Endothelial cell of umbilical vein (primary cell): ENCODE measurements at regions not wholly inside any gene's neighbourhood (a gene's known extent, or its start where the extent isn't known, plus 50 kb on each side); places are given as distances from the start of the nearest gene placed in this dataset.

Experiments
- BruUV-seq: library from RNA; stranded (reverse); fragments of 400-500 nt; replicated peaks from 2 replicates; lab custom pipeline; 2021; lab: Mats Ljungman, UMichigan
- CTCF ChIA-PET: fragments of 300-600, 350-600 bp; sonication (Branson Sonifier 250); formaldehyde crosslinking; loops from one replicate; lab custom pipeline; 2021; ENCODE audit warnings: antibody characterized with exemption, inconsistent platforms; lab: Charles Lee
- POLR2A ChIA-PET: fragments of 300-600, 350-600 bp; sonication (Branson Sonifier 250); formaldehyde crosslinking; loops from one replicate; lab custom pipeline; 2021; ENCODE audit warnings: antibody characterized with exemption, inconsistent platforms; lab: Charles Lee
- DNase-seq: peaks from one replicate; pipeline ENCODE4 v3.0.0-alpha.2; 2011; ENCODE audit warnings: low read depth, low spot score
- FAIRE-seq: peaks from 2 replicates; lab custom pipeline; 2011; peaks lifted over from hg19 to GRCh38; lab: Jason Lieb, UNC
- H2AFZ ChIP-seq: 2 replicates; pipeline ENCODE4 v1.6.0; 2012; ENCODE audit warnings: low read depth, low read length, control low read depth, inconsistent platforms
- H3K27ac ChIP-seq: 2 replicates; pipeline ENCODE4 v1.5.1; 2011; ENCODE audit warnings: low read depth, mild to moderate bottlenecking, control low read depth, low read length, moderate library complexity; ENCODE audit not compliant: insufficient read depth
- H3K27me3 ChIP-seq, 2 experiments: 2 replicates each; pipeline versions ENCODE4 v1.6.0 to v1.6.1; 2011; ENCODE audit warnings: low read length in 2 of 2, mixed read lengths in 1 of 2; ENCODE audit not compliant: control insufficient read depth in 2 of 2, insufficient read depth in 2 of 2
- H3K36me3 ChIP-seq, 2 experiments: 2 replicates in 1 of 2; 3 replicates in 1 of 2; pipeline ENCODE4 v1.5.1; 2011; ENCODE audit warnings: low read length in 2 of 2, mild to moderate bottlenecking in 1 of 2, moderate library complexity in 1 of 2; ENCODE audit not compliant: control insufficient read depth in 2 of 2, insufficient read depth in 2 of 2; ENCODE audit errors: extremely low read depth in 1 of 2
- H3K4me1 ChIP-seq: 3 replicates; pipeline ENCODE4 v1.5.1; 2011; ENCODE audit warnings: mild to moderate bottlenecking, low read length; ENCODE audit not compliant: control insufficient read depth, insufficient read depth; ENCODE audit errors: extremely low read depth
- H3K4me2 ChIP-seq: 2 replicates; pipeline ENCODE4 v1.6.1; 2011; ENCODE audit warnings: low read length, control low read depth, mixed read lengths; ENCODE audit not compliant: insufficient read depth
- H3K4me3 ChIP-seq, 3 experiments: fragments of 200-600 bp in 1 of 3; sonication (generic), shearing (Covaris generic) in 1 of 3; replicated peaks in 1 of 3; 2 replicates each; pipeline ENCODE4 v1.5.1; 2011 to 2016; ENCODE audit warnings: control low read depth in 3 of 3, low read length in 3 of 3, mild to moderate bottlenecking in 2 of 3, inconsistent platforms in 1 of 3, low read depth in 1 of 3, moderate library complexity in 1 of 3; ENCODE audit not compliant: insufficient read depth in 1 of 3
- H3K79me2 ChIP-seq: 2 replicates; pipeline ENCODE4 v1.6.0; 2012; ENCODE audit warnings: low read length, inconsistent platforms; ENCODE audit not compliant: control insufficient read depth, insufficient read depth
- H3K9ac ChIP-seq: replicated peaks from 2 replicates; pipeline ENCODE3; 2011; ENCODE audit warnings: low read length, control low read depth; ENCODE audit not compliant: insufficient read depth; ENCODE audit errors: extremely low read depth
- H3K9me1 ChIP-seq: replicated peaks from 3 replicates; pipeline ENCODE4 v1.6.0; 2011; ENCODE audit warnings: mild to moderate bottlenecking, low read length; ENCODE audit not compliant: control insufficient read depth, insufficient read depth; ENCODE audit errors: extremely low read depth
- H3K9me3 ChIP-seq: replicated peaks from 2 replicates; pipeline ENCODE4 v1.5.1; 2012; ENCODE audit warnings: low read length, inconsistent platforms; ENCODE audit not compliant: control insufficient read depth, insufficient read depth
- H4K20me1 ChIP-seq: replicated peaks from 2 replicates; pipeline ENCODE3; 2011; ENCODE audit warnings: mild to moderate bottlenecking, low read length; ENCODE audit not compliant: control insufficient read depth, insufficient read depth; ENCODE audit errors: extremely low read depth
- FOS ChIP-seq: IDR thresholded peaks from 2 replicates; pipeline ENCODE4 v1.6.1; 2011; ENCODE audit warnings: mild to moderate bottlenecking, low read length, moderate library complexity, borderline replicate concordance; ENCODE audit not compliant: insufficient read depth
- JUN ChIP-seq: IDR thresholded peaks from 2 replicates; pipeline ENCODE4 v1.6.1; 2011; ENCODE audit warnings: borderline replicate concordance, low read depth; ENCODE audit not compliant: insufficient read length, insufficient read depth
- MYC ChIP-seq: IDR thresholded peaks from one replicate; pipeline ENCODE4 v1.6.1; 2011; ENCODE audit warnings: mild to moderate bottlenecking, low read depth, low read length
- POLR2A ChIP-seq: IDR thresholded peaks from 2 replicates; pipeline ENCODE4 v1.6.1; 2012; ENCODE audit warnings: low read depth, mild to moderate bottlenecking, control low read depth, low read length
- POLR2AphosphoS5 ChIP-seq: IDR thresholded peaks from 2 replicates; pipeline ENCODE4 v1.6.1; 2012; ENCODE audit warnings: low read depth, mild to moderate bottlenecking, control low read depth, low read length, moderate library complexity; ENCODE audit not compliant: insufficient read depth
- dilution Hi-C: fragments of 300-500 bp; cut with MboI; formaldehyde crosslinking; loops from one replicate; pipeline ENCODE4 v1.15.0; 2019; ENCODE audit warnings: low sequenced_read_pairs; ENCODE audit not compliant: extremely low pct_ligation_motif_present
- intact Hi-C: fragments of 100-400 bp; cut with micrococcal nuclease; formaldehyde crosslinking; loops from one replicate; pipeline ENCODE4 v1.10.0; 2022
- TF ChIP-seq, protein P1 (sequence below), 2 donors: IDR thresholded peaks; 1 replicate in 1 of 2; 2 replicates in 1 of 2; pipeline ENCODE4 v1.5.1; 2011; ENCODE audit warnings: low read length in 2 of 2, mild to moderate bottlenecking in 2 of 2, moderate library complexity in 2 of 2, control low read depth in 1 of 2, inconsistent platforms in 1 of 2, low read depth in 1 of 2; ENCODE audit not compliant: insufficient read depth in 1 of 2; ENCODE audit errors: extremely low read depth in 1 of 2

GRCh38 chr2:37871456-37872191 is 53.5 kb upstream of the RMDN2 start:
- DNase-seq (peak; percentile 32), FAIRE-seq (peak; percentile 59)
- H2AFZ ChIP-seq: no peak overlapping the region
- H3K9me3 ChIP-seq: no peaks in the 10 kb centered on the region
- no TSS peak for BruUV-seq
- intact Hi-C loops: loop anchor here (2.0 kb wide), 1 partner anchor 17 kb away; no protein-coding TSS in a partner anchor
- no peaks in the 10 kb centered on the region for H3K27me3 ChIP-seq
- no peak overlapping the region for H3K27ac ChIP-seq
- no peaks in the 10 kb centered on the region for H3K79me2 ChIP-seq
- dilution Hi-C loops: loop anchor here (25.0 kb wide), 1 partner anchor 459 kb away; no protein-coding TSS in a partner anchor
- H3K36me3 ChIP-seq: no peaks in the 10 kb centered on the region
- no peak overlapping the region for H3K9ac ChIP-seq
- peak; percentile 50 for TF ChIP-seq FOS
- TF ChIP-seq POLR2A: no peak
- no peak for TF ChIP-seq POLR2AphosphoS5
- TF ChIP-seq MYC: no peak
- no peak for TF ChIP-seq JUN
- TF ChIP-seq, protein P1, sequence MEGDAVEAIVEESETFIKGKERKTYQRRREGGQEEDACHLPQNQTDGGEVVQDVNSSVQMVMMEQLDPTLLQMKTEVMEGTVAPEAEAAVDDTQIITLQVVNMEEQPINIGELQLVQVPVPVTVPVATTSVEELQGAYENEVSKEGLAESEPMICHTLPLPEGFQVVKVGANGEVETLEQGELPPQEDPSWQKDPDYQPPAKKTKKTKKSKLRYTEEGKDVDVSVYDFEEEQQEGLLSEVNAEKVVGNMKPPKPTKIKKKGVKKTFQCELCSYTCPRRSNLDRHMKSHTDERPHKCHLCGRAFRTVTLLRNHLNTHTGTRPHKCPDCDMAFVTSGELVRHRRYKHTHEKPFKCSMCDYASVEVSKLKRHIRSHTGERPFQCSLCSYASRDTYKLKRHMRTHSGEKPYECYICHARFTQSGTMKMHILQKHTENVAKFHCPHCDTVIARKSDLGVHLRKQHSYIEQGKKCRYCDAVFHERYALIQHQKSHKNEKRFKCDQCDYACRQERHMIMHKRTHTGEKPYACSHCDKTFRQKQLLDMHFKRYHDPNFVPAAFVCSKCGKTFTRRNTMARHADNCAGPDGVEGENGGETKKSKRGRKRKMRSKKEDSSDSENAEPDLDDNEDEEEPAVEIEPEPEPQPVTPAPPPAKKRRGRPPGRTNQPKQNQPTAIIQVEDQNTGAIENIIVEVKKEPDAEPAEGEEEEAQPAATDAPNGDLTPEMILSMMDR (IDR thresholded peaks at IDR 0.05; ENCODE audit: extremely low read depth in 1 of 2, insufficient read depth in 1 of 2, low read depth in 1 of 2, low read length in 2 of 2): no peak
- H3K4me2 ChIP-seq: no peak overlapping the region
- H4K20me1 ChIP-seq: no peaks in the 10 kb centered on the region
- H3K4me1 ChIP-seq: peaks cover 9% of the 10 kb centered on the region
- no peaks in the 10 kb centered on the region for H3K9me1 ChIP-seq
- POLR2A ChIA-PET: no interaction called here
- no peak overlapping the region for H3K4me3 ChIP-seq
- CTCF ChIA-PET: interaction anchor here (0.6 to 3.0 kb wide), 4 partner anchors 20 to 476 kb away, joined by 3 to 13 read pairs (median 9); no protein-coding TSS in a partner anchor
